ENCODE measurements at regions not wholly inside any gene's neighbourhood (a gene's known extent, or its start where the extent isn't known, plus 50 kb on each side); places are given as distances from the start of the nearest gene placed in this dataset.

DNA sequence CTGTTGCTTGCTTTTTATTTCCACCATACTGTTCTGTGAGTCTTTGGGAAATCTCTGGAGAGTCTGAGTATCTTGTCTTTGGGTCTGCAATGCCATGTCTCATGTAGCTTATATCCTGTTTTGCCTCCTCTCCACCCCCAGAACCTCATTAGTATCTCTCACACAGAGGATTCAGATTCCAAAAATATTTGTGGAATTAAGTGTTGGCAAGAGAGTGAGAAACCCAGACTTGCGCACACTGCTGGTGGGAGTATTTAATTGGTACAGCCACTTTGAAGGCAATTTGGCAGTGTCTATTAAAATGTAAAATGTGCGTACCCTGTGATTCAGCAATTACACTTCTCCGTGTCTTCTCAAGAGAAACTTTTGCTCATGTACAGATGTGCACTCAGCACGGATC lies 68.6 kb downstream of the ZNF621 start:
- intact Hi-C loops (cut with micrococcal nuclease) = no loop called here
- no peak for TF ChIP-seq CTCF (IDR thresholded peaks at IDR 0.05)
- no peaks in the 10 kb centered on the region for H3K36me3 Mint-ChIP-seq
- Histone ChIP-seq H3K4me3 (ENCODE audit: low read length) (no peak overlapping the region), H3K36me3 (ENCODE audit: control insufficient read depth, insufficient read depth, low read length) (no peaks in the 10 kb centered on the region), H3K9me3 (ENCODE audit: control insufficient read depth, insufficient read depth, low read length) (no peaks in the 10 kb centered on the region), H3K4me1 (ENCODE audit: control insufficient read depth, insufficient read depth, low read length) (no peaks in the 10 kb centered on the region), H3K27ac (ENCODE audit: low read length) (no peak overlapping the region), H3K27me3 (ENCODE audit: control insufficient read depth, insufficient read depth, low read length) (no peaks in the 10 kb centered on the region)
- DNase-seq (no peak), ATAC-seq (no peak)
- 93% methylated on average over 4 of the region's 4 CpGs for WGBS (ENCODE audit: insufficient coverage)
- H3K27ac Mint-ChIP-seq = no peak overlapping the region
- no peak overlapping the region for H3K4me3 Mint-ChIP-seq
- H3K4me1 Mint-ChIP-seq = no peaks in the 10 kb centered on the region
- peaks cover 7% of the 10 kb centered on the region in 2 donors for H3K27me3 Mint-ChIP-seq (ENCODE audit: low read depth in 2 of 2)
- no peaks in the 10 kb centered on the region for H3K9me3 Mint-ChIP-seq

DNA sequence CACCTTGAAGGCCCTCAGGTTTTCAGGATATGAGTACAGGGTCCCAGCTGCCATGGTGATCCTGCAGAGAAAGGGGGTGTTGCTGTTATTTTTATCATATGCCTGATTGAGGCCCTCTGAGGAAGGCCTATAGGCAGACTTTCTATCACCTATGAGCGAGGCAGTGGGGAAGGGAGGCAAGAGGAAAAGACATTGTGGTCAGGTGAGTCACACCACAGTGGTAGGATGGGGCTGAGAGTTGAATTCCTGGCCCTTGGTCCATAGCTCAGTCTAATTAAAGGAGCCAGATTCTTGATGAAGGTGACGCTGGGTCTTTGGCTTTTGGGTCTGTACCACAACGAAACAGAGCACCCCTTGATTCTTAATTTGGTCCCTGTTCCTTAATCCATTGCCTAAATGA lies 72.7 kb downstream of the ZNF621 start:
- Mint-ChIP-seq H3K4me3 (no peak overlapping the region), H3K9me3 (no peaks in the 10 kb centered on the region), H3K27ac (no peak overlapping the region), H3K4me1 (no peaks in the 10 kb centered on the region), H3K27me3 (ENCODE audit: low read depth in 2 of 2) (peaks cover 9 to 27% of the 10 kb centered on the region in 2 donors), H3K36me3 (no peaks in the 10 kb centered on the region)
- no peaks in the 10 kb centered on the region for H3K4me1 ChIP-seq (ENCODE audit: control insufficient read depth, insufficient read depth, low read length)
- H3K4me3 ChIP-seq (ENCODE audit: low read length) = no peak overlapping the region
- no peak for DNase-seq
- no peaks in the 10 kb centered on the region for H3K9me3 ChIP-seq (ENCODE audit: control insufficient read depth, insufficient read depth, low read length)
- no peaks in the 10 kb centered on the region for H3K27me3 ChIP-seq (ENCODE audit: control insufficient read depth, insufficient read depth, low read length)
- no peak for ATAC-seq
- H3K27ac ChIP-seq (ENCODE audit: low read length) = no peak overlapping the region
- intact Hi-C loops (cut with micrococcal nuclease) = no loop called here
- 87% methylated on average over 3 of the region's 3 CpGs for WGBS (ENCODE audit: insufficient coverage)
- H3K36me3 ChIP-seq (ENCODE audit: control insufficient read depth, insufficient read depth, low read length) = no peaks in the 10 kb centered on the region
- no peak for TF ChIP-seq CTCF (IDR thresholded peaks at IDR 0.05)

- H3K4me3 ChIP-seq (ENCODE audit: low read length) = no peak overlapping the region
- Mint-ChIP-seq H3K27ac (no peak overlapping the region), H3K4me1 (no peaks in the 10 kb centered on the region), H3K27me3 (ENCODE audit: low read depth in 2 of 2) (peaks cover 9 to 30% of the 10 kb centered on the region in 2 donors), H3K4me3 (no peak overlapping the region), H3K9me3 (no peaks in the 10 kb centered on the region), H3K36me3 (no peaks in the 10 kb centered on the region)
- intact Hi-C loops (cut with micrococcal nuclease) = no loop called here
- H3K27ac ChIP-seq (ENCODE audit: low read length) = no peak overlapping the region
- no peak for TF ChIP-seq CTCF (IDR thresholded peaks at IDR 0.05)
- ATAC-seq (no peak), DNase-seq (no peak)
- no peaks in the 10 kb centered on the region for H3K36me3 ChIP-seq (ENCODE audit: control insufficient read depth, insufficient read depth, low read length)
- H3K4me1 ChIP-seq (ENCODE audit: control insufficient read depth, insufficient read depth, low read length) = no peaks in the 10 kb centered on the region
- no peaks in the 10 kb centered on the region for H3K9me3 ChIP-seq (ENCODE audit: control insufficient read depth, insufficient read depth, low read length)
- no peaks in the 10 kb centered on the region for H3K27me3 ChIP-seq (ENCODE audit: control insufficient read depth, insufficient read depth, low read length)
Observed at GRCh38 chr3:40598338-40598737, 73.6 kb downstream of the ZNF621 start.

- H3K27me3 ChIP-seq (ENCODE audit: control insufficient read depth, insufficient read depth, low read length) = no peaks in the 10 kb centered on the region
Observed at GRCh38 chr3:40598962-40599361, 74.2 kb downstream of the ZNF621 start.

More at GRCh38 chr3:40598962-40599361, 74.2 kb downstream of the ZNF621 start:
- intact Hi-C loops (cut with micrococcal nuclease) = no loop called here
- H3K36me3 ChIP-seq (ENCODE audit: control insufficient read depth, insufficient read depth, low read length) = no peaks in the 10 kb centered on the region
- no peak overlapping the region for H3K27ac ChIP-seq (ENCODE audit: low read length)
- H3K9me3 Mint-ChIP-seq = no peaks in the 10 kb centered on the region
- DNase-seq (no peak), ATAC-seq (no peak)
- 77% methylated on average over 3 of the region's 3 CpGs for WGBS (ENCODE audit: insufficient coverage)
- H3K4me1 Mint-ChIP-seq = no peaks in the 10 kb centered on the region
- peaks cover 14 to 36% of the 10 kb centered on the region in 2 donors for H3K27me3 Mint-ChIP-seq (ENCODE audit: low read depth in 2 of 2)
- H3K9me3 ChIP-seq (ENCODE audit: control insufficient read depth, insufficient read depth, low read length) = no peaks in the 10 kb centered on the region
- H3K4me3 Mint-ChIP-seq = no peak overlapping the region
- no peaks in the 10 kb centered on the region for H3K4me1 ChIP-seq (ENCODE audit: control insufficient read depth, insufficient read depth, low read length)
- no peak overlapping the region for H3K4me3 ChIP-seq (ENCODE audit: low read length)
- no peak overlapping the region for H3K27ac Mint-ChIP-seq
- H3K36me3 Mint-ChIP-seq = no peaks in the 10 kb centered on the region
- TF ChIP-seq CTCF (IDR thresholded peaks at IDR 0.05) = no peak

Data from natural killer cell (primary cell).